ENCODE measurements at regions not wholly inside any gene's neighbourhood (a gene's known extent, or its start where the extent isn't known, plus 50 kb on each side); places are given as distances from the start of the nearest gene placed in this dataset.

- no peak for TF ChIP-seq POLR2A (IDR thresholded peaks at IDR 0.05)
- no peak for TF ChIP-seq CTCF (IDR thresholded peaks at IDR 0.05)
- no peak for TF ChIP-seq POLR2AphosphoS5 (IDR thresholded peaks at IDR 0.05)
Measured at GRCh38 chr16:62342216-62342615, 306.0 kb upstream of the CDH8 start.

All from stomach (tissue), 4 donors.